HCT116 (cell line): ENCODE measurements at regions not wholly inside any gene's neighbourhood (a gene's known extent, or its start where the extent isn't known, plus 50 kb on each side); places are given as distances from the start of the nearest gene placed in this dataset.

ENCODE experiments used
- CEBPB ChIP-seq: IDR thresholded peaks from 2 replicates; pipeline ENCODE4 v1.6.1; 2012; ENCODE audit warnings: low read depth
- ELF1 ChIP-seq: IDR thresholded peaks from 2 replicates; pipeline ENCODE4 v1.6.1; 2012; ENCODE audit warnings: low read depth, borderline replicate concordance
- EZH2 ChIP-seq: fragments of 200-600 bp; sonication (generic); IDR thresholded peaks from 2 replicates; pipeline ENCODE4 v1.6.1; 2017; ENCODE audit warnings: antibody characterized with exemption, mixed run types
- EZH2phosphoT487 ChIP-seq: fragments of 200-600 bp; IDR thresholded peaks from 2 replicates; pipeline ENCODE4 v1.6.1; 2018; ENCODE audit warnings: antibody characterized with exemption, borderline replicate concordance
- POLR2A ChIP-seq: IDR thresholded peaks from 2 replicates; pipeline ENCODE4 v1.7.0; 2011; ENCODE audit warnings: borderline replicate concordance; ENCODE audit not compliant: insufficient read depth, insufficient read length; ENCODE audit errors: extremely low read depth
- RAD21 ChIP-seq: IDR thresholded peaks from 2 replicates; pipeline ENCODE4 v1.6.1; 2012; ENCODE audit warnings: low read depth, mild to moderate bottlenecking
- REST ChIP-seq: IDR thresholded peaks from 2 replicates; pipeline ENCODE4 v1.6.1; 2012; ENCODE audit warnings: low read depth
- SP1 ChIP-seq: IDR thresholded peaks from 2 replicates; pipeline ENCODE4 v1.6.1; 2012; ENCODE audit warnings: low read depth
- TCF7L2 ChIP-seq: IDR thresholded peaks from 2 replicates; pipeline ENCODE4 v1.7.0; 2011; ENCODE audit warnings: borderline replicate concordance, inconsistent platforms; ENCODE audit not compliant: insufficient read depth, insufficient read length; ENCODE audit errors: extremely low read depth
- YY1 ChIP-seq: IDR thresholded peaks from 2 replicates; pipeline ENCODE4 v1.6.1; 2011; ENCODE audit warnings: low read length, low read depth, moderate library complexity, mild to moderate bottlenecking; ENCODE audit not compliant: insufficient replicate concordance; ENCODE audit errors: extremely low read depth
- ZFX ChIP-seq: fragments of 450-650 bp; IDR thresholded peaks from 2 replicates; pipeline ENCODE4 v1.6.1; 2017
- TF ChIP-seq, protein P1 (sequence below), 3 experiments: fragments of 200-600 bp in 1 of 3; sonication (generic) in 1 of 3; IDR thresholded peaks in 2 of 3; conservative IDR thresholded peaks in 1 of 3; 2 replicates each; pipeline ENCODE4 v1.5.1; 2012 to 2017; ENCODE audit warnings: low read depth in 2 of 3, low read length in 2 of 3, antibody characterized with exemption in 1 of 3, borderline replicate concordance in 1 of 3, control low read depth in 1 of 3, mild to moderate bottlenecking in 1 of 3, mixed read lengths in 1 of 3, mixed run types in 1 of 3, moderate library complexity in 1 of 3; ENCODE audit not compliant: insufficient read depth in 1 of 3
- TF ChIP-seq, protein P2 (sequence below): IDR thresholded peaks from 2 replicates; pipeline ENCODE4 v1.6.1; 2011; ENCODE audit warnings: mild to moderate bottlenecking, low read length, moderate library complexity; ENCODE audit not compliant: insufficient replicate concordance; ENCODE audit errors: extremely low read depth
- TF ChIP-seq, protein P3 (sequence below): IDR thresholded peaks from 2 replicates; pipeline ENCODE4 v1.6.1; 2012

GRCh38 chr1:208366559-208366958 is 122.4 kb upstream of the PLXNA2 start:
- TF ChIP-seq EZH2phosphoT487 (no peak), ELF1 (no peak), RAD21 (no peak), YY1 (no peak), CEBPB (no peak), EZH2 (no peak), POLR2A (no peak), REST (no peak), ZFX (no peak), SP1 (no peak), TCF7L2 (no peak)
- TF ChIP-seq, protein P1, sequence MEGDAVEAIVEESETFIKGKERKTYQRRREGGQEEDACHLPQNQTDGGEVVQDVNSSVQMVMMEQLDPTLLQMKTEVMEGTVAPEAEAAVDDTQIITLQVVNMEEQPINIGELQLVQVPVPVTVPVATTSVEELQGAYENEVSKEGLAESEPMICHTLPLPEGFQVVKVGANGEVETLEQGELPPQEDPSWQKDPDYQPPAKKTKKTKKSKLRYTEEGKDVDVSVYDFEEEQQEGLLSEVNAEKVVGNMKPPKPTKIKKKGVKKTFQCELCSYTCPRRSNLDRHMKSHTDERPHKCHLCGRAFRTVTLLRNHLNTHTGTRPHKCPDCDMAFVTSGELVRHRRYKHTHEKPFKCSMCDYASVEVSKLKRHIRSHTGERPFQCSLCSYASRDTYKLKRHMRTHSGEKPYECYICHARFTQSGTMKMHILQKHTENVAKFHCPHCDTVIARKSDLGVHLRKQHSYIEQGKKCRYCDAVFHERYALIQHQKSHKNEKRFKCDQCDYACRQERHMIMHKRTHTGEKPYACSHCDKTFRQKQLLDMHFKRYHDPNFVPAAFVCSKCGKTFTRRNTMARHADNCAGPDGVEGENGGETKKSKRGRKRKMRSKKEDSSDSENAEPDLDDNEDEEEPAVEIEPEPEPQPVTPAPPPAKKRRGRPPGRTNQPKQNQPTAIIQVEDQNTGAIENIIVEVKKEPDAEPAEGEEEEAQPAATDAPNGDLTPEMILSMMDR (IDR thresholded peaks at IDR 0.05 in 2 of 3, conservative IDR thresholded peaks at IDR 0.05 in 1 of 3; ENCODE audit: borderline replicate concordance in 1 of 3, insufficient read depth in 1 of 3, low read depth in 2 of 3, low read length in 2 of 3): no peak
- TF ChIP-seq, protein P2, sequence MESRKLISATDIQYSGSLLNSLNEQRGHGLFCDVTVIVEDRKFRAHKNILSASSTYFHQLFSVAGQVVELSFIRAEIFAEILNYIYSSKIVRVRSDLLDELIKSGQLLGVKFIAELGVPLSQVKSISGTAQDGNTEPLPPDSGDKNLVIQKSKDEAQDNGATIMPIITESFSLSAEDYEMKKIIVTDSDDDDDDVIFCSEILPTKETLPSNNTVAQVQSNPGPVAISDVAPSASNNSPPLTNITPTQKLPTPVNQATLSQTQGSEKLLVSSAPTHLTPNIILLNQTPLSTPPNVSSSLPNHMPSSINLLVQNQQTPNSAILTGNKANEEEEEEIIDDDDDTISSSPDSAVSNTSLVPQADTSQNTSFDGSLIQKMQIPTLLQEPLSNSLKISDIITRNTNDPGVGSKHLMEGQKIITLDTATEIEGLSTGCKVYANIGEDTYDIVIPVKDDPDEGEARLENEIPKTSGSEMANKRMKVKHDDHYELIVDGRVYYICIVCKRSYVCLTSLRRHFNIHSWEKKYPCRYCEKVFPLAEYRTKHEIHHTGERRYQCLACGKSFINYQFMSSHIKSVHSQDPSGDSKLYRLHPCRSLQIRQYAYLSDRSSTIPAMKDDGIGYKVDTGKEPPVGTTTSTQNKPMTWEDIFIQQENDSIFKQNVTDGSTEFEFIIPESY: no peak
- TF ChIP-seq, protein P3, sequence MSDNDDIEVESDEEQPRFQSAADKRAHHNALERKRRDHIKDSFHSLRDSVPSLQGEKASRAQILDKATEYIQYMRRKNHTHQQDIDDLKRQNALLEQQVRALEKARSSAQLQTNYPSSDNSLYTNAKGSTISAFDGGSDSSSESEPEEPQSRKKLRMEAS: no peak
